ENCODE measurements at regions not wholly inside any gene's neighbourhood (a gene's known extent, or its start where the extent isn't known, plus 50 kb on each side); places are given as distances from the start of the nearest gene placed in this dataset.
A peak's percentile ranks its signal among the peaks of the same experiment; 100 is the strongest.
"Not testable (repeated sequence)": the region's sequence is repeated elsewhere in the genome, so short reads cannot be mapped to it uniquely, and the experiment has no call there.

DNA sequence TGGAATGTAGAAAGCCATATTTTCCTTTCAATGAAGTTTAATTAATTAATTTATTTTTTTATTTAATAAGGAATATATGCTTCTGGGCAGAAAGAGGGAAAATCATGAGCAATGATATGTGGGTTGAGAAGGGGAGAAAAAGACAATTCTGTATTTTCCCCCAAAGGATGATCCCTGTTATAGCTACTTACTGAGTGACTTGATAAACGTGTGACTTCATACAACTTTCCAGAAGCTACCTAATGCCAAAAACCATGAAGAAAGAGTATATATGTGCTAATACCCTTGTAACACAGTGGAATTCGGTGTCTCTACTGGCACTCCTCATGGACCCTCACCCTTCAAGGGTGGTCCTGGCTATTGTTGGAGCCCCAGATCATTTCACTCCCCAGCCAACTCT lies 335.0 kb upstream of the KLF4 start:
- H3K4me3 ChIP-seq, result no peak overlapping the region
- H3K4me1 ChIP-seq, result peaks cover 0 to 21% (median 0%) of the 10 kb centered on the region in 10 experiments; a peak in 5 of 20 replicates
- no peaks in the 10 kb centered on the region for H3K27me3 ChIP-seq
- H3K9ac ChIP-seq, result no peak overlapping the region
- no peak for TF ChIP-seq Cebpa-rat (IDR thresholded peaks at IDR 0.05)
- peaks cover 7 to 15% (median 10%) of the 10 kb centered on the region in 11 experiments; a peak in 19 of 22 replicates for H3K9me3 ChIP-seq (replicated peaks in 1 of 11)
- no peaks in the 10 kb centered on the region for H3K36me3 ChIP-seq
- no peak overlapping the region for H3K27ac ChIP-seq
- H4K20me1 ChIP-seq, result no peaks in the 10 kb centered on the region
- H3K4me2 ChIP-seq, result peak overlapping the region in 2 of 11 experiments; percentile 20 to 28; a peak in 2 of 22 replicates

DNA sequence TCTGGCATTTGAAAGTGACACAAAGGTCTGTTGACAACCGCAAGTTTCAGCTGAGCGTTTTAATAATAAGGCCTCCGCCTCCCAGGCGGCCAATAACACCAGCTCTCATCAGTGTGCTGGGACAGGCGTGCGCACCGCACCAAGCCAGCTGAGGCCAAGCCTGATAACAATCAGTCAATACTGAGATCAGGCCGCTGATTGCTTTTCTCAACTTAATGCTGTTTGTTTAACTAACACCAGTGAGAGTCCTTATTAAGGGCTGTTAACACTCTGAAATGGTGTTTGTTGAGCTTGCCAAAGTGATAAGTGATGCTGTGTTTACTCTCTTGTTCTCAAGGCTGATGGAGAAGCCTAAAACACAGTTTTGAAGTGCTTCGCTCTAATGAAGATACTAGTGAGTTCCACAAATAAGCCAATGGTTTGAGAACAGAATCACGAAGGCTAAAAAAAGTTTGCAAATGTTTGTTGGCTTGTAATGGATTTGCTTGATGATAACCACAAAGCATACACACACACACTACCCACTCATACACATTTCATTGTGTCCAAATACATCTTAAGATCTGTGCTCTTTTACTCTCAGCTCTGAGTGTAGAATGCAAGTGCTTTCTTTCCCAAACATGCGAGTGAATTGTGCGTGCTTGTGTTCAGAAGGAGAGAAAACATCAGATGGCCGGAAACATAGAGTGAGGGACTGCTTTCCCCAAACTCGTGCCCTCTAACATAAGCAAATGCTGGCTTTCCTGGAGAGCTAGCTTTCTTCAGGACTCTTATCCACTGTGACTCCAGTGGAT lies 330.4 kb upstream of the KLF4 start:
- H3K4me1 ChIP-seq, result peaks cover 0 to 9% (median 0%) of the 10 kb centered on the region in 10 experiments; a peak in 5 of 20 replicates
- H3K27me3 ChIP-seq, result no peaks in the 10 kb centered on the region
- H3K36me3 ChIP-seq, result no peaks in the 10 kb centered on the region
- TF ChIP-seq Cebpa-rat (IDR thresholded peaks at IDR 0.05), result no peak
- no peak overlapping the region for H3K27ac ChIP-seq
- peaks cover 0 to 20% (median 12%) of the 10 kb centered on the region in 11 experiments; a peak in 14 of 22 replicates for H3K9me3 ChIP-seq (replicated peaks in 1 of 11)
- H3K9ac ChIP-seq, result no peak overlapping the region
- H3K4me2 ChIP-seq, result no peak overlapping the region
- no peak overlapping the region for H3K4me3 ChIP-seq
- H4K20me1 ChIP-seq, result no peaks in the 10 kb centered on the region

DNA sequence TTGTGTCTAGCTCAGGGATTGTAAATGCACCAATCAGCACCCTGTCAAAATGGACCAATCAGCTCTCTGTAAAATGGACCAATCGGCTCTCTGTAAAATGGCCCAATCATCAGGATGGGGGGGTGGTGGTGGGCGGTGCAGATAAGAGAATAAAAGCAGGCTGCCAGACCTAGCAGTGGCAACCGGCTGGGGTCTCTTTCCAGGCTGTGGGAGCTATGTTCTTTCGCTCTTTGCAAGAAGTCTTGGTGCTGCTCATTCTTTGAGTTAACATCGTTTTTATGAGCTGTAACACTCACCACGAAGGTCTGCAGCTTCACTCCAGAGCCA lies 328.9 kb upstream of the KLF4 start:
- H3K4me1 ChIP-seq, H3K9ac ChIP-seq, H3K4me2 ChIP-seq, H3K27me3 ChIP-seq, H3K27ac ChIP-seq, H4K20me1 ChIP-seq, H3K36me3 ChIP-seq, H3K4me3 ChIP-seq: not testable (repeated sequence)
- peaks cover 0 to 29% (median 14%) of the 10 kb centered on the region in 11 experiments; a peak in 15 of 22 replicates for H3K9me3 ChIP-seq (replicated peaks in 1 of 11)

DNA sequence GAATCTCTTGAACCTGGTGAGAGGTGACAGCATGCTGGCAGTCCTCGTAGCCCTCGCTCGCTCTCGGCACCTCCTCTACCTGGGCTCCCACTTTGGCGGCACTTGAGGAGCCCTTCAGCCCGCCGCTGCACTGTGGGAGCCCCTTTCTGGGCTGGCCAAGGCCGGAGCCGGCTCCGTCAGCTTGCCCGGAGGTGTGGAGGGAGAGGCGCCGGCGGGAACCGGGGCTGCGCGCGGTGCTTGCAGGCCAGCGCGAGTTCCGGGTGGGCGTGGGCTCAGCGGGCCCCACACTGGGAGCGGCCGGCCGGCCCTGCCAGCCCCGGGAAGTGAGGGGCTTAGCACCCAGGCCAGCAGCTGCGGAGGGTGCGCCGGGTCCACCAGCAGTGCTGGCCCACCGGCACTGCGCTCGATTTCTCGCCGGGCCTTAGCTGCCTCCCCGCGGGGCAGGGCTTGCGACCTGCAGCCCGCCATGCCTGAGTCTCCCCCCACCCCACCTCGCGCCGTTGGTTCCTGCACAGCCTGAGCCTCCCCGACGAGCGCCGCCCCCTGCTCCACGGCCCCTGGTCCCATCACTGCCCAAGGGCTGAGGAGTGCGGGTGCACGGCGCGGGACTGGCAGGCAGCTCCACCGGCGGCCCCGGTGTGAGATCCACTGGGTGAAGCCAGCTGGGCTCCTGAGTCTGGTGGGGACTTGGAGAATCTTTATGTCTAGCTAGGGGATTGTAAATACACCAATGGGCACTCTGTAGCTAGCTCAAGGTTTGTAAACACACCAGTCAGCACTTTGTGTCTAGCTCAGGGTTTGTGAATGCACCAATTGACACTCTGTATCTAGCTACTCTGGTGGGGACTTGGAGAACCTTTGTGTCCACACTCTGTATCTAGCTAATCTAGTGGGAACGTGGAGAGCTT lies 328.3 kb upstream of the KLF4 start:
- H3K27me3 ChIP-seq, H3K4me3 ChIP-seq, H3K9ac ChIP-seq, H3K36me3 ChIP-seq, H4K20me1 ChIP-seq, H3K27ac ChIP-seq, H3K4me2 ChIP-seq, H3K4me1 ChIP-seq: not testable (repeated sequence)
- peaks cover 0 to 35% (median 20%) of the 10 kb centered on the region in 11 experiments; a peak in 15 of 22 replicates for H3K9me3 ChIP-seq (replicated peaks in 1 of 11)

DNA sequence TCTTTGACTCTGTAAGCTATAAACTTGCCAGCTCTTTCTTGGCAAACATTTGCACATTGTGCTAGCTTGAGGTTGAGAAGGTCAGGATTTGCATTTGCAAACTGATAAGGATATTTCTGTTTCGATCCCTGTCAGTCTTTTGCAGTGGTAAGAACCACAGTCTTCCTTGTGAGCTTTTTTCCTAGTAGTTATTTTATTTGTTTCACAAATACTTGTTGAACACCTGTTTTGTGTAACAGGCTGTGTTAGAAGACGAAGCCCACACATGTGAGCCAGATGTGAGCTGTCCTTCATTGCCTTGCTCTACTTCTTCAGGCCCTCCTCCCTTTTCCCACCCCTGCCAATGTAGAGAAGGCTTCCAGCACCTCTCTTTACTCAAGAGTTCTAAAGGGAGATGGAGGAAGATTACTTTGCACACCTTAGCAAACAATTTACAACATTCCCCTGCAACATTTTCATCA lies 327.0 kb upstream of the KLF4 start:
- Histone ChIP-seq H3K27me3 (no peaks in the 10 kb centered on the region), H3K27ac (no peak overlapping the region), H4K20me1 (no peaks in the 10 kb centered on the region), H3K4me1 (no peaks in the 10 kb centered on the region), H3K4me3 (no peak overlapping the region), H3K9ac (no peak overlapping the region), H3K36me3 (no peaks in the 10 kb centered on the region), H3K9me3 (replicated peaks in 1 of 11) (peaks cover 0 to 35% (median 20%) of the 10 kb centered on the region in 11 experiments; a peak in 15 of 22 replicates), H3K4me2 (no peak overlapping the region)
- no peak for TF ChIP-seq Cebpa-rat (IDR thresholded peaks at IDR 0.05)

DNA sequence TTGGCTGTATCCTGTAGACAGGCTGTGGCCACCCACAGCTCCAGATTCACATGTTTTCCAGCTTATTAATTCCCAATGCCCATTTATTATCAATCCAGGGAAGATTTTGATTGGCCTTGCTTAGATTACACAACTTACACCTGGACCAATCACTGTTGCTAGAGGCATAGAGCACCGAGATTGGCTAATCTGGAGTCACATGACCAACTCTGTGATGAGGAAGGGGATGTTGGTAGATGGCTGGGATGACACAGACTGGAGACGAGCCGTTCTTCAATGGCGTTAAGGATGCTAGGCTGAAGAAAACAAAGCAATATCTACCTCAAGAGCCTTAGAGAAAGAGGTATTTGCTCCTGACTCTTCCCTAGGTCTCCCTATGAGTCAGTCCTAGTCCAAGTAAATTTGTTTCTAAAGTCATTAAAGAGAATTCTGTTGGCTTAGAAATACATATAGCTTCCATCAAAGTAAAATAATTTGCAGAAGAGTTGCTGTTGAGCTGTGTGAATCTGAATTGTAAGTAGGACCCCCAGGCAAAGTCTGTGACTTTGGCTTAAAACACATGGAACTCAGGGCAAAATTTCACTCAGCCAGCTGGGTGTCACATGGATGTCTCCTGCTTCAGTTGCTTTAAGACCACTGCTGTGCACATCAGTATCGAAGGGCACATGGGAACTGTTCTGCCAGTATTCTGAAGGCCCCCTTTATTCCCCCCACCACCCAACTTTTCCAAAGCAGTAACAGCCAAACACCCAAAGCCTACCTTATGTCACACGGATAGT lies 326.4 kb upstream of the KLF4 start:
- TF ChIP-seq Cebpa-rat (IDR thresholded peaks at IDR 0.05), result no peak
- no peaks in the 10 kb centered on the region for H3K27me3 ChIP-seq
- H3K4me3 ChIP-seq, result no peak overlapping the region
- no peak overlapping the region for H3K27ac ChIP-seq
- H3K4me1 ChIP-seq, result peaks cover 0 to 4% (median under 1%) of the 10 kb centered on the region in 10 experiments; a peak in 9 of 20 replicates
- no peaks in the 10 kb centered on the region for H4K20me1 ChIP-seq
- no peaks in the 10 kb centered on the region for H3K36me3 ChIP-seq
- no peak overlapping the region for H3K9ac ChIP-seq
- H3K9me3 ChIP-seq (replicated peaks in 1 of 11), result peaks cover 0 to 35% (median 20%) of the 10 kb centered on the region in 11 experiments; a peak in 15 of 22 replicates
- H3K4me2 ChIP-seq, result no peak overlapping the region

DNA sequence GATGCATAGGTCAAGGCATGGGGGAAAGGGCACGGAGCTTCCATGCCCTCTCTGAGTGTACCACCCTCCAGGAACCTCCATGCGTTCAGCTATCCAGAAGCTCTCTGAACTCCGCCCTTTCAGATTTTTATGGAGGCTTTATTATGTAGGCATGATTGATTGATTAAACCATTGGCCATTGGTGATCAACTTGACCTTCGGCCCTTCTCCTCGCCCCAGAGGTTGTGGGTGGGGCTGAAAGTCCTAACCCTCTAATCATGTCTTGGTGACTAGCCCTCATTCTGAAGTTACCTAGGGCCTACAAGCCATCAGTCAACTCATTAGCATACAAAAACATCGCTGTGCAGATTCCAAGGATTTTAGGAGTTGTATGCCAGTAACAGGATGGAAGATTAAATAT lies 323.7 kb upstream of the KLF4 start:
- Histone ChIP-seq H3K4me2 (no peak overlapping the region), H3K4me1 (peaks cover 0 to 20% (median 7%) of the 10 kb centered on the region in 10 experiments; a peak in 12 of 20 replicates), H3K27ac (no peak overlapping the region), H4K20me1 (no peaks in the 10 kb centered on the region), H3K9ac (no peak overlapping the region), H3K27me3 (no peaks in the 10 kb centered on the region), H3K36me3 (no peaks in the 10 kb centered on the region), H3K4me3 (no peak overlapping the region), H3K9me3 (replicated peaks in 1 of 11) (peaks cover 0 to 29% (median 20%) of the 10 kb centered on the region in 11 experiments; a peak in 15 of 22 replicates)
- no peak for TF ChIP-seq Cebpa-rat (IDR thresholded peaks at IDR 0.05)

DNA sequence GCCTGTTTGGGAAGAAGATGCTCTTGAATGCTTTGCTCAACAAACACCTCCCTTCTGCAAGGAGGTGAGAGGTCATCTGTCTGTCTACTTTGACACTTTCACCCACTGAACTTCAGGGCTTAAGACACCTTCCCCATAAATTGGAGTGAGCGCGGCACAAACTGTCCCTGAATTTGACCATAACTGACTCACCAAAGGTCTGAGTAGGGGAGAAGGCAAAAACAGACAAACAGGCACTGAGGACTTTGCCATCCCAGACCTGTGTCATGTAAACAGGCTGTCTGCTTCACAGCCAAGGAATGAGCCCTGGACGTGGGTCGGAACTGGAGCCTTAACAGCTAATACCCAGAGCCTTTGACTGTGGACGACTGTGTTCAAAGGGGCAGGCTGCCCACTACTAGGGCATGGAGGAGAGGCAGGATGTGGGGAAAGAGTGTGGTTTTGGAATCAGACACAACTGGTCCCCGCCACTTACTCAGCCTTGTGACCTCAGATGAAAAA lies 320.9 kb upstream of the KLF4 start:
- Histone ChIP-seq H3K4me1 (peaks cover 0 to 23% (median 7%) of the 10 kb centered on the region in 10 experiments; a peak in 12 of 20 replicates), H3K27ac (peak overlapping the region in 3 of 11 experiments; percentile 7 to 49 (median 13); a peak in 4 of 22 replicates)
- TF ChIP-seq Cebpa-rat (IDR thresholded peaks at IDR 0.05), result no peak

More for the DNA sequence above, 320.9 kb upstream of the KLF4 start:
- Histone ChIP-seq H3K36me3 (no peaks in the 10 kb centered on the region), H3K4me2 (peak overlapping the region in 5 of 11 experiments; percentile 27 to 61 (median 59); a peak in 11 of 22 replicates), H3K27me3 (no peaks in the 10 kb centered on the region), H3K9me3 (replicated peaks in 1 of 11) (peaks cover 0 to 17% (median 12%) of the 10 kb centered on the region in 11 experiments; a peak in 12 of 22 replicates), H3K4me3 (no peak overlapping the region), H4K20me1 (no peaks in the 10 kb centered on the region), H3K9ac (peak overlapping the region in 1 of 11 experiments; percentile 32; a peak in 1 of 22 replicates)

Data from BLaER1 treated with 17β-estradiol and CSF1 and Interleukin-3, amounts not matched to agents 10 nM and 100 nM (cell line).